Gastroesophageal sphincter (tissue), 3 donors: ENCODE measurements at regions not wholly inside any gene's neighbourhood (a gene's known extent, or its start where the extent isn't known, plus 50 kb on each side); places are given as distances from the start of the nearest gene placed in this dataset.

Experiments
- CTCF ChIP-seq, 4 experiments: fragments of 200-600 bp in 2 of 4; fragments of 450-650 bp in 2 of 4; sonication (generic) in 1 of 4; IDR thresholded peaks; one replicate each; pipeline ENCODE4 v1.5.1; 2017 to 2019; ENCODE audit warnings: antibody characterized with exemption in 4 of 4, mild to moderate bottlenecking in 2 of 4, moderate library complexity in 2 of 4
- EP300 ChIP-seq: sonication (generic); formaldehyde crosslinking; IDR thresholded peaks from one replicate; pipeline ENCODE4 v1.6.1; 2017; ENCODE audit warnings: antibody characterized with exemption, mild to moderate bottlenecking
- POLR2A ChIP-seq, 2 donors: fragments of 450-650 bp; IDR thresholded peaks; one replicate each; pipeline ENCODE4 v1.6.1; 2017; ENCODE audit warnings: antibody characterized with exemption in 2 of 2, mild to moderate bottlenecking in 2 of 2, moderate library complexity in 1 of 2

GRCh38 chr10:125235093-125236069 is 75.0 kb upstream of the CTBP2 start:
- TF ChIP-seq EP300 (no peak), CTCF (IDR thresholded peaks at IDR 0.05) (no peak), POLR2A (IDR thresholded peaks at IDR 0.05) (no peak)
